ENCODE measurements at regions not wholly inside any gene's neighbourhood (a gene's known extent, or its start where the extent isn't known, plus 50 kb on each side); places are given as distances from the start of the nearest gene placed in this dataset.

- Histone ChIP-seq H2BK5ac (ENCODE audit: low read depth, low read length, poor library complexity, severe bottlenecking) (no peak overlapping the region), H4K91ac (ENCODE audit: low read length) (no peak overlapping the region), H3K4me1 (ENCODE audit: control insufficient read depth, insufficient read depth, low read depth, low read length) (no peaks in the 10 kb centered on the region), H3K79me1 (replicated peaks; ENCODE audit: low read length, poor library complexity, severe bottlenecking) (peaks cover 4% of the 10 kb centered on the region), H2BK15ac (ENCODE audit: low read depth, poor library complexity, severe bottlenecking) (no peak overlapping the region), H3K9me3 (ENCODE audit: control insufficient read depth, low read length) (peaks cover 94% of the 10 kb centered on the region), H3K4me2 (ENCODE audit: low read length, poor library complexity, severe bottlenecking) (no peak overlapping the region), H3K18ac (ENCODE audit: low read depth in 1 of 2, low read length in 2 of 2) (no peak overlapping the region), H2AK5ac (ENCODE audit: low read length, severe bottlenecking) (no peak overlapping the region), H3K23ac (ENCODE audit: low read length in 2 of 2) (no peak overlapping the region), H3K14ac (ENCODE audit: low read length in 2 of 2) (no peak overlapping the region), H3K36me3 (ENCODE audit: control insufficient read depth in 1 of 2, insufficient read depth in 2 of 2, low read depth in 1 of 2, low read length in 2 of 2) (peaks cover 77 to 88% of the 10 kb centered on the region in 2 experiments), H2AFZ (ENCODE audit: low read depth, low read length) (no peak overlapping the region), H2BK120ac (ENCODE audit: low read depth, low read length) (no peak overlapping the region), H3K27ac (ENCODE audit: low read length, poor library complexity, severe bottlenecking) (no peak overlapping the region), H3K4ac (ENCODE audit: low read depth in 1 of 2, low read length in 2 of 2) (no peak overlapping the region), H3K9ac (ENCODE audit: low read length) (no peak overlapping the region), H4K8ac (ENCODE audit: low read length) (no peak overlapping the region), H3K4me3 (ENCODE audit: insufficient read depth in 1 of 2, low read depth in 1 of 2, low read length in 2 of 2) (peak overlapping the region in 1 of 2 experiments; percentile 59), H3K27me3 (ENCODE audit: control insufficient read depth in 1 of 2, insufficient read depth in 1 of 2, low read length in 2 of 2) (no peaks in the 10 kb centered on the region), H2BK12ac (ENCODE audit: low read length in 2 of 2) (no peak overlapping the region)
- no peak for DNase-seq
- 85% methylated on average over 13 of the region's 13 CpGs for WGBS
Measured at GRCh38 chr15:25051399-25052154, 96.8 kb downstream of the SNRPN start.

GRCh38 chr15:25052191-25052999, 97.6 kb downstream of the SNRPN start:
- Histone ChIP-seq H4K91ac (ENCODE audit: low read length) (no peak overlapping the region), H2BK120ac (ENCODE audit: low read depth, low read length) (no peak overlapping the region), H3K18ac (ENCODE audit: low read depth in 1 of 2, low read length in 2 of 2) (no peak overlapping the region), H2BK12ac (ENCODE audit: low read length in 2 of 2) (no peak overlapping the region), H3K9ac (ENCODE audit: low read length) (no peak overlapping the region), H3K27me3 (ENCODE audit: control insufficient read depth in 1 of 2, insufficient read depth in 1 of 2, low read length in 2 of 2) (no peaks in the 10 kb centered on the region), H2AFZ (ENCODE audit: low read depth, low read length) (no peak overlapping the region), H3K79me1 (replicated peaks; ENCODE audit: low read length, poor library complexity, severe bottlenecking) (peaks cover 1% of the 10 kb centered on the region), H3K4me2 (ENCODE audit: low read length, poor library complexity, severe bottlenecking) (no peak overlapping the region), H3K4me3 (ENCODE audit: insufficient read depth in 1 of 2, low read depth in 1 of 2, low read length in 2 of 2) (peak overlapping the region in 1 of 2 experiments; percentile 59), H3K27ac (ENCODE audit: low read length, poor library complexity, severe bottlenecking) (no peak overlapping the region), H2AK5ac (ENCODE audit: low read length, severe bottlenecking) (no peak overlapping the region), H2BK5ac (ENCODE audit: low read depth, low read length, poor library complexity, severe bottlenecking) (no peak overlapping the region), H2BK15ac (ENCODE audit: low read depth, poor library complexity, severe bottlenecking) (no peak overlapping the region), H3K14ac (ENCODE audit: low read length in 2 of 2) (no peak overlapping the region), H3K23ac (ENCODE audit: low read length in 2 of 2) (no peak overlapping the region), H3K9me3 (ENCODE audit: control insufficient read depth, low read length) (peaks cover 94% of the 10 kb centered on the region), H4K8ac (ENCODE audit: low read length) (no peak overlapping the region), H3K36me3 (ENCODE audit: control insufficient read depth in 1 of 2, insufficient read depth in 2 of 2, low read depth in 1 of 2, low read length in 2 of 2) (peaks cover 81 to 88% of the 10 kb centered on the region in 2 experiments), H3K4me1 (ENCODE audit: control insufficient read depth, insufficient read depth, low read depth, low read length) (no peaks in the 10 kb centered on the region), H3K4ac (ENCODE audit: low read depth in 1 of 2, low read length in 2 of 2) (no peak overlapping the region)
- no peak for DNase-seq
- WGBS = 92% methylated on average over 14 of the region's 14 CpGs

GRCh38 chr15:25053000-25053815, 98.4 kb downstream of the SNRPN start:
- no peak overlapping the region for H2BK120ac ChIP-seq (ENCODE audit: low read depth, low read length)
- H3K14ac ChIP-seq (ENCODE audit: low read length in 2 of 2) = no peak overlapping the region
- no peak for DNase-seq
- H3K79me1 ChIP-seq (replicated peaks; ENCODE audit: low read length, poor library complexity, severe bottlenecking) = peaks cover 3% of the 10 kb centered on the region
- H3K4me1 ChIP-seq (ENCODE audit: control insufficient read depth, insufficient read depth, low read depth, low read length) = no peaks in the 10 kb centered on the region
- peak overlapping the region in 1 of 2 experiments; percentile 41 for H3K4me3 ChIP-seq (ENCODE audit: insufficient read depth in 1 of 2, low read depth in 1 of 2, low read length in 2 of 2)
- H3K4me2 ChIP-seq (ENCODE audit: low read length, poor library complexity, severe bottlenecking) = no peak overlapping the region
- H2AK5ac ChIP-seq (ENCODE audit: low read length, severe bottlenecking) = no peak overlapping the region
- H4K91ac ChIP-seq (ENCODE audit: low read length) = no peak overlapping the region
- H4K8ac ChIP-seq (ENCODE audit: low read length) = no peak overlapping the region
- H3K27ac ChIP-seq (ENCODE audit: low read length, poor library complexity, severe bottlenecking) = no peak overlapping the region
- no peak overlapping the region for H2BK5ac ChIP-seq (ENCODE audit: low read depth, low read length, poor library complexity, severe bottlenecking)
- H3K27me3 ChIP-seq (ENCODE audit: control insufficient read depth in 1 of 2, insufficient read depth in 1 of 2, low read length in 2 of 2) = no peaks in the 10 kb centered on the region
- H3K36me3 ChIP-seq (ENCODE audit: control insufficient read depth in 1 of 2, insufficient read depth in 2 of 2, low read depth in 1 of 2, low read length in 2 of 2) = peaks cover 87 to 89% of the 10 kb centered on the region in 2 experiments
- no peak overlapping the region for H3K4ac ChIP-seq (ENCODE audit: low read depth in 1 of 2, low read length in 2 of 2)
- 90% methylated on average over 20 of the region's 20 CpGs for WGBS
- H2AFZ ChIP-seq (ENCODE audit: low read depth, low read length) = no peak overlapping the region
- H3K23ac ChIP-seq (ENCODE audit: low read length in 2 of 2) = no peak overlapping the region
- H2BK12ac ChIP-seq (ENCODE audit: low read length in 2 of 2) = no peak overlapping the region
- no peak overlapping the region for H3K9ac ChIP-seq (ENCODE audit: low read length)
- no peak overlapping the region for H2BK15ac ChIP-seq (ENCODE audit: low read depth, poor library complexity, severe bottlenecking)
- no peak overlapping the region for H3K18ac ChIP-seq (ENCODE audit: low read depth in 1 of 2, low read length in 2 of 2)
- H3K9me3 ChIP-seq (ENCODE audit: control insufficient read depth, low read length) = peaks cover 94% of the 10 kb centered on the region
